ENCODE measurements at regions not wholly inside any gene's neighbourhood (a gene's known extent, or its start where the extent isn't known, plus 50 kb on each side); places are given as distances from the start of the nearest gene placed in this dataset.

GRCh38 chr3:155029941-155030340 lies 50.2 kb upstream of the MME start:
- Histone ChIP-seq H3K4me3 (no peak overlapping the region), H3K4me1 (no peaks in the 10 kb centered on the region), H3K9me3 (no peaks in the 10 kb centered on the region), H3K4me2 (no peak overlapping the region), H3K27ac (no peak overlapping the region)
- FAIRE-seq (no peak), ATAC-seq (no peak), DNase-seq (ENCODE audit: low read depth in 1 of 2, low spot score in 1 of 2) (no peak)
- 7% methylated on average over 1 of the region's 1 CpG for WGBS (ENCODE audit: missing lambda C conversion rate)
- TF ChIP-seq HDAC2 (IDR thresholded peaks at IDR 0.05) (no peak), CBX8 (IDR thresholded peaks at IDR 0.05) (no peak), KDM1A (IDR thresholded peaks at IDR 0.05; ENCODE audit: low read depth) (no peak), MYC (IDR thresholded peaks at IDR 0.05; ENCODE audit: borderline replicate concordance, low read length) (no peak), HOXB5 (CRISPR knock-in tag; IDR thresholded peaks at IDR 0.05) (no peak), NPAS2 (CRISPR knock-in tag; IDR thresholded peaks at IDR 0.05; ENCODE audit: borderline replicate concordance) (no peak), HMGXB4 (CRISPR knock-in tag; IDR thresholded peaks at IDR 0.05; ENCODE audit: borderline replicate concordance) (no peak), ZFP36 (IDR thresholded peaks at IDR 0.05; ENCODE audit: borderline replicate concordance, partially characterized antibody) (no peak), CTCF (IDR thresholded peaks at IDR 0.05) (no peak), RAD21 (conservative IDR thresholded peaks at IDR 0.05 in 1 of 2, IDR thresholded peaks at IDR 0.05 in 1 of 2) (no peak)
- POLR2A ChIA-PET = no interaction called here
- CTCF ChIA-PET = no interaction called here

GRCh38 chr3:155026999-155027591 lies 53.0 kb upstream of the MME start:
- no peak for TF ChIP-seq HDAC2 (IDR thresholded peaks at IDR 0.05)
- TF ChIP-seq SREBF2 (IDR thresholded peaks at IDR 0.05) = no peak
- no peak for TF ChIP-seq HES2 (IDR thresholded peaks at IDR 0.05)
- no peak for TF ChIP-seq TP53 (CRISPR knock-in tag; IDR thresholded peaks at IDR 0.05)
- TF ChIP-seq USF2 (IDR thresholded peaks at IDR 0.05) = no peak
- TF ChIP-seq NFE2L2 (conservative IDR thresholded peaks at IDR 0.05; ENCODE audit: low read length) = no peak
- no peak for TF ChIP-seq HOXA7 (CRISPR knock-in tag; IDR thresholded peaks at IDR 0.05)
- TF ChIP-seq FOSB (CRISPR knock-in tag; IDR thresholded peaks at IDR 0.05) = no peak
- no peak for TF ChIP-seq JUNB (IDR thresholded peaks at IDR 0.05)
- TF ChIP-seq CHD2 (IDR thresholded peaks at IDR 0.05; ENCODE audit: low read length, partially characterized antibody) = no peak
- POLR2A ChIA-PET = no interaction called here

GRCh38 chr3:155024006-155024638 lies 56.0 kb upstream of the MME start:
- ChIA-PET POLR2A (no interaction called here), CTCF (no interaction called here)
- DNase-seq (ENCODE audit: low read depth in 1 of 2, low spot score in 1 of 2) (no peak), ATAC-seq (no peak), FAIRE-seq (no peak)
- Histone ChIP-seq H3K9me3 (no peaks in the 10 kb centered on the region), H3K27ac (no peak overlapping the region), H3K4me2 (no peak overlapping the region), H3K4me1 (no peaks in the 10 kb centered on the region), H3K4me3 (no peak overlapping the region)
- WGBS (ENCODE audit: missing lambda C conversion rate) = 39% methylated on average over 2 of the region's 2 CpGs
- no peak for TF ChIP-seq HDAC2 (IDR thresholded peaks at IDR 0.05)
- TF ChIP-seq POLR2AphosphoS2 (conservative IDR thresholded peaks at IDR 0.05; ENCODE audit: low read length) = no peak
- TF ChIP-seq FOXS1 (CRISPR knock-in tag; IDR thresholded peaks at IDR 0.05) = no peak
- no peak for TF ChIP-seq HOXA7 (CRISPR knock-in tag; IDR thresholded peaks at IDR 0.05)
- TF ChIP-seq NFE2L2 (conservative IDR thresholded peaks at IDR 0.05; ENCODE audit: low read length) = no peak
- TF ChIP-seq MYC (IDR thresholded peaks at IDR 0.05; ENCODE audit: borderline replicate concordance, low read length) = no peak
- no peak for TF ChIP-seq USF2 (IDR thresholded peaks at IDR 0.05)
- no peak for TF ChIP-seq JUN (IDR thresholded peaks at IDR 0.05)
- no peak for TF ChIP-seq ATOH8 (CRISPR knock-in tag; IDR thresholded peaks at IDR 0.05; ENCODE audit: low read depth)
- TF ChIP-seq PBX3 (IDR thresholded peaks at IDR 0.05) = no peak
- no peak for TF ChIP-seq CHD4 (IDR thresholded peaks at IDR 0.05; ENCODE audit: borderline replicate concordance)
- TF ChIP-seq KDM5A (IDR thresholded peaks at IDR 0.05) = no peak

More at GRCh38 chr3:155026999-155027591, 53.0 kb upstream of the MME start:
- CTCF ChIA-PET = no interaction called here
- ATAC-seq (no peak), FAIRE-seq (no peak), DNase-seq (ENCODE audit: low read depth in 1 of 2, low spot score in 1 of 2) (no peak)
- Histone ChIP-seq H3K27ac (no peak overlapping the region), H3K4me3 (no peak overlapping the region), H3K4me2 (no peak overlapping the region), H3K4me1 (no peaks in the 10 kb centered on the region), H3K9me3 (no peaks in the 10 kb centered on the region)
- WGBS (ENCODE audit: missing lambda C conversion rate) = 58% methylated on average over 2 of the region's 2 CpGs

Data from A549 (cell line).